ENCODE measurements at regions not wholly inside any gene's neighbourhood (a gene's known extent, or its start where the extent isn't known, plus 50 kb on each side); places are given as distances from the start of the nearest gene placed in this dataset.

DNA sequence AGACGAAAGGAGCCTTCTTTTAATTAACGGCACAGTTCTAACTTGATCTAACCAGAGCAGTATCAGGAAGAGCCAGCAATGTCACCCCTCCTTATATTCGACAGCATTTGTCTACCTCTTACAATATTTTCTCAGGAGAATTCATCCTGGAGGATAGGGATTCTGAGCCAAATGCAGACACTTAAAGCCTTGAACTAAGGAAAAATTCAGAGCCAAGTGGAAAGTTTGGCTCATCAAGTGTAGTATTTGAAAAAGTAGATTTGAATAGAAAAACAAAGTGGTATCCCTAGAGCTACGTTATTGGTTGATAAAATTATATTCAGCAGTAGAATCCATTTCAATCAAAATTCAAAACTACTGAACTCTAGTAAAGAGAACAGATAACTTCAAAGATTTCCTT is 732.0 kb upstream of the ADGRL2 start:
- DNase-seq (ENCODE audit: low spot score) = no peak

GRCh38 chr1:81053826-81054225 is 746.9 kb upstream of the ADGRL2 start:
- DNase-seq (ENCODE audit: low spot score) = no peak

DNA sequence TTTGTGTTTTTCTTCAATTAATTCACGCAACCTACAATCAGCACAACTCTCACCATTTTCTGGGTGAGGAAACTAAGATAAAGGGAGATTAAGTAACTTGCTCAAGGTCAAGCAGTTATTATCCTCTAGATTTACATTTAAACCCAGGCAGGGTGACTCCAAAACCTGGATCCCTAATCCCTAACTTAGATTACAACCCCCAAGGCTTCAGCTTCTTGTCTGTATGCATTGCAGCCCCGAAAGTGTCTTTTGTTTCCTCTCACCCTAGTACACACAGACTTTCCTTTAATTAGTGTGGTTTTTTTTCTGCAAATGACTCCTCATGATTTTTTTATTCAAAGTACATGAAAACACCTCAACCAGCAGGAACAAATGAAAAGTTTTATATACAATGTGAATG is 748.6 kb upstream of the ADGRL2 start:
- no peak for DNase-seq (ENCODE audit: low spot score)

DNA sequence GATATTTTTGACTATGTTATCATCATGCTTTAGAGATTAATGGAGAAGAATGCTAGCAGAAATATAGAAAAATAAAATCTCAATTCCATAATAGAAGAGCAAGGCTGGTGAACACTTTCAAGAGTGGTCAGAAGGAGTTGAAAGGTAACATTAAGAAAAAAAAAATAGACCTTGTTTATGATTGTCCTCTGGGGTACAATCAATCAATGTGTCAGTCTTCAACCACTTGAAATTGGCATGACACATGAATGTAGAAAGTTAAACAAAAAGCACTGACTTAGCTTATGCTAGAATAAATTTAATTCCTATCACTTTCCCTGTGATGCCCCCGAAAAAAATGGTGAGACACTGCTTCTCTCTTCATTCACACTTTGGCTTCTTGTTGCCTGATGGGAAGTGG is 750.3 kb upstream of the ADGRL2 start:
- no peak for DNase-seq (ENCODE audit: low spot score)

GRCh38 chr1:81044708-81045107 is 756.0 kb upstream of the ADGRL2 start:
- DNase-seq (ENCODE audit: low spot score) = no peak

GRCh38 chr1:81042225-81042624 is 758.5 kb upstream of the ADGRL2 start:
- no peak for DNase-seq (ENCODE audit: low spot score)

DNA sequence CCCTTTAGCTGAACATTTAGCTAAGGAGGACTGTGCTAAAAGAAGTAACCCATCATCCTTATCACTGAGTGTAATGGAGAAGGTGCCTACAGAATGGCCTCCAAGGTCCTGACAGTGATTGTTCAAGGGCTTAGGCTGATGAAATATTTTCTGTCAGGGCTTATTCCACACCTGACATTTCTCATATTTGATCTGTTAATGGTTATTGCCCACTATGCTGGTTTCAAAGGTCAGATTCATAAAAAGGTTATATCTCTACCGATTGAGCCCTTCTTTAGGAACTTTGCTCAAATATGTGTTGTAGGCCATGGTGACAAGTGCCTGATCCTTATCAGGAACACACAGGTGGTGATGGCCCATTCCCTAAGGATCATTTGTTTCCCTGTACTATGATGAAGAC is 766.4 kb upstream of the ADGRL2 start:
- DNase-seq (ENCODE audit: low spot score) = no peak

DNA sequence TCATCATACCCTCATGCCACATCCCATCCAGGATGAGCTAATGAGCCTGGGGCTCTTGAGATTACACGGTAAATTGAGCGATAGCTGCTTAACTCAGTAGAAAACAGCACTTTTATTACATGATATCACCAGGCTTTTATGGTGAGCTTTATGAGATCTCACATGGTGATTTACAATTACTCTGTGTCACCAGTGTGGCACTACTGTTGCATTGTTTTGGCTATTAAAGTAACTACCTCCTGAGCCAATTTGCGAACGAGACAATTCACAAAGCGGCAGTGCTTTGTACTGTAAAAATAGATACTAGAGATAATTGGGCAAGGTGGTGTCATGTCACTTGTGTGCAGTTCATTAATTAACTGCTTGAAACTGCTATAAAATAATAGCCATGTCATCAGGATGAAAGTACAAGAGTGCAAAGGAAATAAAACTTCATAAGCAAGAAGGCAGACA is 767.7 kb upstream of the ADGRL2 start:
- DNase-seq (ENCODE audit: low spot score) = no peak

GRCh38 chr1:81032374-81032773 is 768.4 kb upstream of the ADGRL2 start:
- DNase-seq (ENCODE audit: low spot score) = no peak

DNA sequence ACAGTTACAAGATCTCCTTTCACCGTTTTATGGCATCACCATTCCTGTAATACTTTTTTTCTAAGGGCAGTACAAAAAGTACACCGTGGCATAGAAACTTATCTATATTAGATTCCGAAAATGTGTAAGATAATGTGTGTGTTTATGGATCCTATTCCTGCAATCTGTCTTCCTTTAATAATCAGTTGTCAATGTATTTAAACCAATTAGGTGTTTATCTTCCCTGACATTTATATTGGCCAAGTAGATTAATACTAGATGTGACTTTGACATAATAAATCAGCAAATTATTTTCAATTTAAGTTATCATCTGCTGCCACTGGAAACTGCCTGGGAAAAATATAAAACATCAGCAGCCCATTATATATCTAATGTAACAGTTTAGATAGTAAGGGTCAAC is 770.3 kb upstream of the ADGRL2 start:
- no peak for DNase-seq (ENCODE audit: low spot score)

- no peak for DNase-seq (ENCODE audit: low spot score)
These were observed 771.5 kb upstream of the ADGRL2 start for GRCh38 chr1:81029266-81029665.

DNA sequence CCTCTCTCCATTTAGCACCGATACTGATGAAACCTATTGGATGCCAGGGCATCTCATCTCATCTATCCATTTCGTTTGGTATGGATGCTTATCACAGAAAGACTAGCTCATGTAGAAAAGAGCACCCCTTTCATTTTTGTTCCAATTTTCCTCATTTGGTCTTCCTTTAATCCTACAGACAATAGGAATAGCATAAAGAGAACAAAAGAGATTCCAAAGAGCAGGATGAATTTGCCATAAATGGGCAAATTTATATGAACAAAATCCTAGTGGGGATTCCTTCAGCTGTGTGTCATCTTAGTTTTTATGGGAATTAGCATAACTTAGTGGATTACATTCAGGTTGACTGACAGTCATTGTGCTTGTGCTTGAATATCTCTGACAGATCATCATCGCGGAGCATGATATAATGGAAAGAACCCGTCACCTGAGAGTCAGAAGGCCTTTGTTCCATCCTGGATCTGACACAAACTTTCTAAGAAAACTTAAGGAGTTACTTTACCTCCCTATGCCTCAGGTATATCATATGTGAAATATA is 777.5 kb upstream of the ADGRL2 start:
- DNase-seq (ENCODE audit: low spot score) = no peak

- no peak for DNase-seq (ENCODE audit: low spot score)
These were observed 779.6 kb upstream of the ADGRL2 start for GRCh38 chr1:81021134-81021533.

DNA sequence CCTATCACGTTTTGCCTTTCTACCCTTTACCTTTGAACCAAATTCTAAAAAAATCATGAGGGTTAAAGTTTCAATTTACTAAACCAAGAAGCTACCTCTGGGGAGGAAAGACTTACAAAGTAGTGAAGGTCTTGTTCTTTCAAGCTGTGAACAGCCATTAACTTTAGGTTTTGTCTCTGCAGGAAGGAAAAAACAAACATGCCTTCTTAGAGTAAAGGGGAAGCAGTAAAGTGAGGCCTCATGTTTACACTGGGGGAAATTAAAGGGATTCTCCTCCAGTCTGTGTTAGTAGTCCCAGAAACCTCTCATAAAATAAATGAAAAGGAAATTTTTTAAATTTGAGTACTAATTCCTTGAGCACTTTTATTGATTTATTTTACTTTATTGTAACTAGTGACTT is 780.2 kb upstream of the ADGRL2 start:
- DNase-seq (ENCODE audit: low spot score) = no peak

- DNase-seq (ENCODE audit: low spot score) = no peak
These were observed 790.6 kb upstream of the ADGRL2 start for GRCh38 chr1:81010126-81010525.

- DNase-seq (ENCODE audit: low spot score) = no peak
These were observed 792.4 kb upstream of the ADGRL2 start for GRCh38 chr1:81008293-81008692.

GRCh38 chr1:81007024-81007423 is 793.7 kb upstream of the ADGRL2 start:
- DNase-seq (ENCODE audit: low spot score) = no peak

DNA sequence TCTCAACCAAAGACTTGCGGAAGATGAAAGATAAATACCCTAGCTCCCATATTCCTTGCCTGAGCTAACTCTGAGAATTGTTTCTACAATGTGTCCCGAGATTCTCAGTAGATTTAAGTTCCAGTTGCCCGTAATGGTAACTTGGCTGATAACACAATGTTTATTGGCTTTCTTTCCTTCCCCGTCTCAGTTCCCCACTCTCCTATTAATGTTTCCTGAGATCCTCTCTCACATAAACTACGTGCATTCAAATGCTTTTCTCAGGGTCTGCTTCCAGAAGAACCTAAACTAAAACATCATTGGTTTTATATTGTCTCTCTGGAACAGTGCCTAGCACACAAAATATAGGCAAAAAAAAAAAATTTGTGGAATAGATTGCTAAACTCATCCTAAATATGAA is 794.2 kb upstream of the ADGRL2 start:
- no peak for DNase-seq (ENCODE audit: low spot score)

DNA sequence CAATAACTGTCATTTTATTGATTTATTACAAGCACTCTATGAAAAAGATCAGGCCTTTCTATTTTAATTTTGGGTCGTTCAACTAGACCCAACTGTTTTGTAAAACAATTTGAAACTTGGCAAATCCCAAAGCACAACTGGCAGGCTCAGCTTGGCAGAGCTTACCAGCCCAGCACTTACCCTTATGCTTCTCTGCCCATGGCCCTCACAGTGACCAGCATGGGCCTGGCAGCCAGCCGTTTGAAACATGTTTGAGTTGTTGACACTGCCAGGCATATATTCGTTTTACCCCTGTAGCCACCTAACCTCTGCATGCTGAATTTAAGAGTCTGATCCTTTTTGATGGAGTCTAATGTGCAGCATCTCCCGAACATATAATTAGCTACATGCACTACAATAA is 796.7 kb upstream of the ADGRL2 start:
- no peak for DNase-seq (ENCODE audit: low spot score)

- no peak for DNase-seq (ENCODE audit: low spot score)
These were observed 805.8 kb upstream of the ADGRL2 start for GRCh38 chr1:80994934-80995333.

DNA sequence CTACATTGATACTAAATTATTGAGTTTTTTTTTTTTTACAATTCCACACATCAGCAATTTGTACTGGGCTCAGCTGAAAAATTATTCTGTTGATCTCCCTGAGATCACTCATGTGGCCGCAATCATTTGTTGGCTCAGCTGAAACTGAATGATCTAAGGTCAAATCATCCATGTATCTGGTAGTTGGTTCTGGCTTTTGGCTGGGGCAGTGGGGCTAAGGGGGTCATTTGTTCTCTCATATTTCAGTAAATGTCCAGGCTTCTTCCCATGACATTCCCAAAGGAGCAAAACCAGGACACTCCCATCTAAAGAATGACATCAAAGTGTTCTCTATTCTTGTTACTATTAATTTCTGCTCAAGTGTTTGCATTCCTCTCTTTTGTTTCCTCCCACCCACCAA is 806.7 kb upstream of the ADGRL2 start:
- no peak for DNase-seq (ENCODE audit: low spot score)

DNA sequence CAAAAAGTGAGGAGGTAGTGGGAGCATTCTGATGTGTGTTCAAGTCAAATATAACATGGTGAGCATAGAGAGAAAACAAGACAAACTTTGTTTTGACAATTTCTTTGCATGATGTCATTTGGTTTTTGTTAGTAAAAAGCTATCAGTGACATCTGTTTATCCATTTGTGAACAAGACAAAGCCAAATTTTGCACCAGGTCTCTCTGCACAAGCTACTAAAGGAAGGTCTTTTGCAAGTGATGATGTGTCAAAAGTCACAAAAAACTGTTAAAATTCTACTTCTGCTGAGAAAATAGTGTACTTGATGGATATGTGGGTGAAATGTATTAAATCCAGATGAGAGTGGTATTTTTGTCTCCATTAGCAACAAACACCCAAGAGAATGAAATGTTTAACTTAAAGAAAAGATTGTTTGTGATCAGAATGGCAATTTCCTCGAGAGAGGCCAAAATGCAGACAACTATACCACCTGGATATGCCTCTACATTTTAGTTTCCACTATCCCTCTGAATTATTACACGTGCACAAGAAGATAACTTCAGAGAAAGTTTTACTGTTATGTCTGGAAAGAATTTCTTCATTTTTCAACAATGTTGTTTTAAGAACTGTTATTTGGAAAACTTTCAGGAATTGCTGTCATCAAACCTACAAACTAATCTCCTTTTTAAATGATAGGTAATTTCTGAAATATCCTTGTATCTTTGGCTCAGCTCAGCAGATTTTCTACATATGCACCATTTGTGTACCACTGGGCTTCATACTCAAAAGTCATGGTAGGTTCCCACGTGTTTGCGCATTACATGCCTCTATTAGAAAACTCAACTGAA is 807.4 kb upstream of the ADGRL2 start:
- no peak for DNase-seq (ENCODE audit: low spot score)

DNA sequence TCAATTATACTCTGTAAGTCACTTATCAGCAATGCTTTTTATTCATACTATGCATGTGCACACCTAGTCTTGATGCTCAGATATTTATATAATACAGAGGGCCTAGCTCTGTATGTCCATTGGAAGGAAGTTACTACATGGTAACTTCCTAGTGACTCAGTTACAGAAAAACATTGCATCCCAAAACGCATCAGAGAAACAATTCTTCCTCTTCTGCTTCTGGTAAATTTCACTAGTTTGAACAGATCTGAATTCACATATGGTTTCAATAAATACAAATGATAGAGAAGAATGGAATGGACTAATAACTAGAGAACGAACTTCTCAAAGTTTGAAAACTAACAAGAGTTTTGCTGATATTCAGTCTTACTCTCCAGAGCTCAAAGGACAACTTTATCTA is 811.3 kb upstream of the ADGRL2 start:
- no peak for DNase-seq (ENCODE audit: low spot score)

- no peak for DNase-seq (ENCODE audit: low spot score)
These were observed 811.8 kb upstream of the ADGRL2 start for GRCh38 chr1:80988926-80989325.

Measured in activated CD4-positive, alpha-beta T cell treated with anti-CD3 and anti-CD28 coated beads, Interleukin-2, Interleukin-4, amounts not matched to agents 100 ng/mL and 50 ng/mL, durations not matched to agents 16 hours and 8 hours (primary cell).